IMR-90 (cell line): ENCODE measurements at regions not wholly inside any gene's neighbourhood (a gene's known extent, or its start where the extent isn't known, plus 50 kb on each side); places are given as distances from the start of the nearest gene placed in this dataset.

ENCODE experiments used
- ATAC-seq: fragments of 200-7000 bp; cut with Tn5 transposase; 2 replicates; pipeline ENCODE4 v1.9.1; 2020; ENCODE audit warnings: low read depth, mild to moderate bottlenecking, moderate library complexity
- BruUV-seq: library from RNA; stranded (reverse); fragments of 400-500 nt; replicated peaks from 2 replicates; lab custom pipeline; 2021; lab: Mats Ljungman, UMichigan
- CTCF ChIA-PET: fragments of 300-600 bp; formaldehyde crosslinking; extraction: SDS; loops from one replicate; lab custom pipeline; 2021; ENCODE audit warnings: antibody characterized with exemption; lab: Yijun Ruan, JAX
- POLR2A ChIA-PET: fragments of 300-600 bp; sonication (Branson Sonifier 250); formaldehyde crosslinking; loops from one replicate; lab custom pipeline; 2022; ENCODE audit warnings: antibody characterized with exemption; ENCODE audit not compliant: unreplicated experiment; lab: Charles Lee
- DNase-seq: peaks from one replicate; pipeline ENCODE4 v3.0.0; 2013
- H2AFZ ChIP-seq: replicated peaks from 2 replicates; pipeline ENCODE3; 2013; ENCODE audit warnings: low read length, mild to moderate bottlenecking; ENCODE audit not compliant: poor library complexity
- H2AK5ac ChIP-seq: 2 replicates; pipeline ENCODE4 v1.6.1; 2013; ENCODE audit warnings: low read depth, low read length, inconsistent platforms
- H2AK9ac ChIP-seq: replicated peaks from 2 replicates; pipeline ENCODE3; 2013; ENCODE audit warnings: mild to moderate bottlenecking, low read depth, low read length, moderate library complexity; ENCODE audit not compliant: poor library complexity
- H2BK120ac ChIP-seq: 2 replicates; pipeline ENCODE4 v1.6.1; 2013; ENCODE audit warnings: low read depth, low read length, inconsistent platforms
- H2BK15ac ChIP-seq: 3 replicates; pipeline ENCODE4 v1.6.1; 2013; ENCODE audit warnings: low read depth, low read length, inconsistent platforms
- H2BK20ac ChIP-seq: 2 replicates; pipeline ENCODE4 v1.6.1; 2013; ENCODE audit warnings: low read depth, mild to moderate bottlenecking, inconsistent platforms, low read length, moderate library complexity
- H2BK5ac ChIP-seq: 2 replicates; pipeline ENCODE4 v1.6.1; 2013; ENCODE audit warnings: mild to moderate bottlenecking, low read depth, low read length, inconsistent platforms; ENCODE audit not compliant: poor library complexity, severe bottlenecking
- H3K14ac ChIP-seq: replicated peaks from 2 replicates; pipeline ENCODE4 v1.6.1; 2013; ENCODE audit warnings: low read depth, low read length, inconsistent platforms
- H3K18ac ChIP-seq: 2 replicates; pipeline ENCODE4 v1.6.1; 2013; ENCODE audit warnings: low read depth, low read length, control low read depth
- H3K23ac ChIP-seq: 2 replicates; pipeline ENCODE4 v1.6.1; 2013; ENCODE audit warnings: low read depth, low read length, inconsistent platforms
- H3K27ac ChIP-seq: 2 replicates; pipeline ENCODE4 v1.5.1; 2013; ENCODE audit warnings: mild to moderate bottlenecking, control low read depth, low read length; ENCODE audit not compliant: insufficient read depth
- H3K27me3 ChIP-seq: 2 replicates; pipeline ENCODE4 v1.6.1; 2013; ENCODE audit warnings: low read length; ENCODE audit not compliant: control insufficient read depth, insufficient read depth
- H3K36me3 ChIP-seq: 2 replicates; pipeline ENCODE4 v1.6.1; 2013; ENCODE audit warnings: low read length, mixed read lengths; ENCODE audit not compliant: control insufficient read depth, insufficient read depth
- H3K4ac ChIP-seq: 2 replicates; pipeline ENCODE4 v1.6.1; 2013; ENCODE audit warnings: low read depth, low read length, inconsistent platforms
- H3K4me1 ChIP-seq: 2 replicates; pipeline ENCODE4 v1.6.1; 2013; ENCODE audit warnings: low read length, mixed read lengths; ENCODE audit not compliant: control insufficient read depth, insufficient read depth
- H3K4me2 ChIP-seq: 2 replicates; pipeline ENCODE4 v1.6.1; 2013; ENCODE audit warnings: low read depth, mild to moderate bottlenecking, control low read depth, low read length, moderate library complexity
- H3K4me3 ChIP-seq: 2 replicates; pipeline ENCODE4 v1.5.1; 2013; ENCODE audit warnings: low read depth, mild to moderate bottlenecking, control low read depth, low read length, moderate library complexity; ENCODE audit not compliant: insufficient read depth
- H3K56ac ChIP-seq: 2 replicates; pipeline ENCODE4 v1.6.1; 2013; ENCODE audit warnings: low read length, inconsistent platforms; ENCODE audit not compliant: insufficient read depth; ENCODE audit errors: extremely low read depth
- H3K79me1 ChIP-seq, 2 experiments: 2 replicates each; pipeline ENCODE4 v1.6.1; 2013; ENCODE audit warnings: low read length in 2 of 2, inconsistent platforms in 1 of 2, low read depth in 1 of 2
- H3K9ac ChIP-seq: 2 replicates; pipeline ENCODE4 v1.6.1; 2013; ENCODE audit warnings: low read depth, low read length, control low read depth
- H3K9me1 ChIP-seq: 2 replicates; pipeline ENCODE4 v1.6.1; 2013; ENCODE audit warnings: low read length, inconsistent platforms; ENCODE audit not compliant: insufficient read depth
- H3K9me3 ChIP-seq: 2 replicates; pipeline ENCODE4 v1.6.1; 2013; ENCODE audit warnings: low read length; ENCODE audit not compliant: control insufficient read depth, insufficient read depth
- H4K20me1 ChIP-seq: 2 replicates; pipeline ENCODE4 v1.6.1; 2013; ENCODE audit warnings: low read length, inconsistent platforms; ENCODE audit not compliant: insufficient read depth
- H4K5ac ChIP-seq: 2 replicates; pipeline ENCODE4 v1.6.1; 2013; ENCODE audit warnings: mild to moderate bottlenecking, low read depth, low read length, control low read depth
- H4K8ac ChIP-seq, 2 experiments: 2 replicates each; pipeline ENCODE4 v1.6.1; 2013; ENCODE audit warnings: low read depth in 2 of 2, low read length in 2 of 2, control low read depth in 1 of 2, inconsistent platforms in 1 of 2
- H4K91ac ChIP-seq: 2 replicates; pipeline ENCODE4 v1.6.1; 2013; ENCODE audit warnings: low read depth, low read length, inconsistent platforms; ENCODE audit not compliant: insufficient read depth
- BHLHE40 ChIP-seq: fragments of 150-350 bp; IDR thresholded peaks from 2 replicates; pipeline ENCODE4 v1.6.1; 2016; ENCODE audit warnings: mild to moderate bottlenecking, low read depth, low read length
- CEBPB ChIP-seq: IDR thresholded peaks from 2 replicates; pipeline ENCODE4 v1.6.1; 2012; ENCODE audit warnings: low read depth, low read length, improper control_type of control experiment
- CHD1 ChIP-seq: IDR thresholded peaks from 2 replicates; pipeline ENCODE4 v1.6.1; 2012; ENCODE audit warnings: low read depth, low read length, improper control_type of control experiment
- CTCF ChIP-seq: conservative IDR thresholded peaks from 2 replicates; pipeline ENCODE4 v1.5.1; 2012; ENCODE audit warnings: mild to moderate bottlenecking, low read depth, low read length, improper control_type of control experiment
- ELK1 ChIP-seq: fragments of 150-350 bp; IDR thresholded peaks from 2 replicates; pipeline ENCODE4 v1.6.1; 2016; ENCODE audit warnings: low read depth, mild to moderate bottlenecking, low read length, moderate library complexity, borderline replicate concordance
- FOS ChIP-seq: fragments of 150-350 bp; IDR thresholded peaks from 2 replicates; pipeline ENCODE4 v1.6.1; 2016; ENCODE audit warnings: low read depth, low read length
- MAFK ChIP-seq: IDR thresholded peaks from 2 replicates; pipeline ENCODE4 v1.6.1; 2012; ENCODE audit warnings: low read depth, low read length, improper control_type of control experiment
- MAZ ChIP-seq: IDR thresholded peaks from 2 replicates; pipeline ENCODE4 v1.6.1; 2012; ENCODE audit warnings: low read depth, mild to moderate bottlenecking, low read length, improper control_type of control experiment, moderate library complexity, borderline replicate concordance
- MXI1 ChIP-seq: IDR thresholded peaks from 2 replicates; pipeline ENCODE4 v1.6.1; 2012; ENCODE audit warnings: low read depth, mild to moderate bottlenecking, low read length, moderate library complexity, borderline replicate concordance
- NFE2L2 ChIP-seq: fragments of 150-350 bp; IDR thresholded peaks from 2 replicates; pipeline ENCODE4 v1.6.1; 2016; ENCODE audit warnings: low read depth, mild to moderate bottlenecking, low read length
- POLR2A ChIP-seq: IDR thresholded peaks from 2 replicates; pipeline ENCODE4 v1.6.1; 2012; ENCODE audit warnings: mild to moderate bottlenecking, low read depth, low read length
- RAD21 ChIP-seq: IDR thresholded peaks from 2 replicates; pipeline ENCODE4 v1.6.1; 2012; ENCODE audit warnings: low read length, improper control_type of control experiment
- RCOR1 ChIP-seq: IDR thresholded peaks from 2 replicates; pipeline ENCODE4 v1.6.1; 2012; ENCODE audit warnings: mild to moderate bottlenecking, low read length, improper control_type of control experiment; ENCODE audit not compliant: insufficient replicate concordance
- RFX5 ChIP-seq: IDR thresholded peaks from 2 replicates; pipeline ENCODE4 v1.8.0; 2012; ENCODE audit warnings: low read depth, mild to moderate bottlenecking, low read length, moderate library complexity
- SMC3 ChIP-seq: fragments of 150-350 bp; IDR thresholded peaks from 2 replicates; pipeline ENCODE4 v1.6.1; 2016; ENCODE audit warnings: low read depth, mild to moderate bottlenecking, antibody characterized with exemption, low read length, moderate library complexity
- USF2 ChIP-seq: fragments of 150-350 bp; IDR thresholded peaks from 2 replicates; pipeline ENCODE4 v1.6.1; 2017; ENCODE audit warnings: mild to moderate bottlenecking, antibody characterized with exemption, low read length, low read depth
- dilution Hi-C: fragments of 300-500 bp; cut with HindIII; formaldehyde crosslinking; loops from one replicate; pipeline ENCODE4 v1.14.3; 2018; ENCODE audit warnings: low sequenced_read_pairs; ENCODE audit not compliant: unreplicated experiment
- in situ Hi-C: fragments of 300-500 bp; cut with MboI; formaldehyde crosslinking; loops from 3 replicates; pipeline ENCODE4 v1.14.3; 2019; ENCODE audit warnings: low sequenced_read_pairs, inconsistent platforms, mixed read lengths
- intact Hi-C: fragments of 100-400 bp; cut with micrococcal nuclease; formaldehyde crosslinking; loops from 2 replicates; pipeline ENCODE4 v1.10.0; 2022

GRCh38 chr2:14245901-14246300, 386.6 kb upstream of the LRATD1 start:
- Histone ChIP-seq H4K8ac (no peak overlapping the region), H3K27me3 (no peaks in the 10 kb centered on the region), H3K4me1 (no peaks in the 10 kb centered on the region), H3K56ac (no peak overlapping the region), H3K9me3 (peaks cover 10% of the 10 kb centered on the region; the same call in 1 of the 2 replicates), H3K27ac (no peak overlapping the region), H2AK5ac (no peak overlapping the region), H2BK120ac (no peak overlapping the region), H3K9me1 (no peaks in the 10 kb centered on the region), H2AFZ (no peak overlapping the region), H3K9ac (no peak overlapping the region), H4K91ac (no peak overlapping the region), H3K4me3 (no peak overlapping the region), H2BK20ac (no peak overlapping the region), H4K20me1 (no peaks in the 10 kb centered on the region), H3K23ac (no peak overlapping the region), H2BK15ac (no peak overlapping the region), H2AK9ac (no peak overlapping the region), H3K36me3 (no peaks in the 10 kb centered on the region), H3K79me1 (no peaks in the 10 kb centered on the region), H3K4me2 (no peak overlapping the region), H3K18ac (no peak overlapping the region), H3K14ac (no peak overlapping the region), H3K4ac (no peak overlapping the region), H2BK5ac (no peak overlapping the region), H4K5ac (no peak overlapping the region)
- dilution Hi-C loops (no loop called here), intact Hi-C loops (no loop called here), in situ Hi-C loops (no loop called here)
- POLR2A ChIA-PET = no interaction called here
- DNase-seq (no peak), ATAC-seq (no peak)
- CTCF ChIA-PET = no interaction called here
- no TSS peak for BruUV-seq
- TF ChIP-seq CTCF (no peak), RAD21 (no peak), NFE2L2 (no peak), MAFK (no peak), USF2 (no peak), RCOR1 (no peak), MXI1 (no peak), POLR2A (no peak), BHLHE40 (no peak), MAZ (no peak), SMC3 (no peak), FOS (no peak), CHD1 (no peak), CEBPB (no peak), RFX5 (no peak), ELK1 (no peak)
